ENCODE measurements at regions not wholly inside any gene's neighbourhood (a gene's known extent, or its start where the extent isn't known, plus 50 kb on each side); places are given as distances from the start of the nearest gene placed in this dataset.
"Not testable (repeated sequence)": the region's sequence is repeated elsewhere in the genome, so short reads cannot be mapped to it uniquely, and the experiment has no call there.

GRCh38 chrX:93404121-93404520 lies 269.3 kb downstream of the NAP1L3 start:
- Histone ChIP-seq H3K4me3 (ENCODE audit: low read depth, low read length) (no peak overlapping the region), H3K27me3 (ENCODE audit: control insufficient read depth, insufficient read depth, low read length) (peaks cover 2% of the 10 kb centered on the region), H3K27ac (ENCODE audit: low read depth, low read length) (no peak overlapping the region), H3K4me1 (ENCODE audit: control insufficient read depth, insufficient read depth, low read length) (no peaks in the 10 kb centered on the region), H3K9me3 (ENCODE audit: control insufficient read depth, insufficient read depth, low read length) (peaks cover 11% of the 10 kb centered on the region), H3K36me3 (ENCODE audit: control insufficient read depth, insufficient read depth, low read length) (no peaks in the 10 kb centered on the region)
- no peak for DNase-seq (ENCODE audit: low read depth in 4 of 6, low spot score in 6 of 6)
- WGBS (ENCODE audit: insufficient coverage) = 93% methylated on average over 3 of the region's 3 CpGs

- no peaks in the 10 kb centered on the region for H3K27me3 ChIP-seq (ENCODE audit: control insufficient read depth, insufficient read depth, low read length)
- H3K27ac ChIP-seq (ENCODE audit: low read depth, low read length) = no peak overlapping the region
- H3K36me3 ChIP-seq (ENCODE audit: control insufficient read depth, insufficient read depth, low read length) = no peaks in the 10 kb centered on the region
- no peak for DNase-seq (ENCODE audit: low read depth in 4 of 6, low spot score in 6 of 6)
- no peak overlapping the region for H3K4me3 ChIP-seq (ENCODE audit: low read depth, low read length)
- no peaks in the 10 kb centered on the region for H3K9me3 ChIP-seq (ENCODE audit: control insufficient read depth, insufficient read depth, low read length)
- 65% methylated on average over 3 of the region's 7 CpGs for WGBS (ENCODE audit: insufficient coverage)
- H3K4me1 ChIP-seq (ENCODE audit: control insufficient read depth, insufficient read depth, low read length) = no peaks in the 10 kb centered on the region
These were observed 318.7 kb downstream of the NAP1L3 start for GRCh38 chrX:93354651-93355050.

GRCh38 chrX:93346309-93346708 lies 327.1 kb downstream of the NAP1L3 start:
- WGBS (ENCODE audit: insufficient coverage) = 83% methylated on average over 3 of the region's 3 CpGs
- no peak overlapping the region for H3K4me3 ChIP-seq (ENCODE audit: low read depth, low read length)
- peaks cover 2% of the 10 kb centered on the region for H3K9me3 ChIP-seq (ENCODE audit: control insufficient read depth, insufficient read depth, low read length)
- H3K36me3 ChIP-seq (ENCODE audit: control insufficient read depth, insufficient read depth, low read length) = no peaks in the 10 kb centered on the region
- no peak overlapping the region for H3K27ac ChIP-seq (ENCODE audit: low read depth, low read length)
- no peaks in the 10 kb centered on the region for H3K4me1 ChIP-seq (ENCODE audit: control insufficient read depth, insufficient read depth, low read length)
- H3K27me3 ChIP-seq (ENCODE audit: control insufficient read depth, insufficient read depth, low read length) = no peaks in the 10 kb centered on the region
- no peak for DNase-seq (ENCODE audit: low read depth in 4 of 6, low spot score in 6 of 6)

- WGBS (ENCODE audit: insufficient coverage) = 83% methylated on average over 1 of the region's 2 CpGs
- not testable (repeated sequence) for H3K4me3 ChIP-seq (ENCODE audit: low read depth, low read length); H3K27ac ChIP-seq (ENCODE audit: low read depth, low read length); DNase-seq (ENCODE audit: low read depth in 4 of 6, low spot score in 6 of 6); H3K27me3 ChIP-seq (ENCODE audit: control insufficient read depth, insufficient read depth, low read length); H3K4me1 ChIP-seq (ENCODE audit: control insufficient read depth, insufficient read depth, low read length); H3K36me3 ChIP-seq (ENCODE audit: control insufficient read depth, insufficient read depth, low read length); H3K9me3 ChIP-seq (ENCODE audit: control insufficient read depth, insufficient read depth, low read length)
These were observed 329.1 kb downstream of the NAP1L3 start for GRCh38 chrX:93344287-93344686.

GRCh38 chrX:93332329-93332728 lies 341.0 kb downstream of the NAP1L3 start:
- no peak for DNase-seq (ENCODE audit: low read depth in 4 of 6, low spot score in 6 of 6)

GRCh38 chrX:93322110-93322509 lies 351.3 kb downstream of the NAP1L3 start:
- Histone ChIP-seq H3K36me3 (ENCODE audit: control insufficient read depth, insufficient read depth, low read length) (no peaks in the 10 kb centered on the region), H3K27ac (ENCODE audit: low read depth, low read length) (no peak overlapping the region), H3K4me3 (ENCODE audit: low read depth, low read length) (no peak overlapping the region), H3K9me3 (ENCODE audit: control insufficient read depth, insufficient read depth, low read length) (no peaks in the 10 kb centered on the region), H3K27me3 (ENCODE audit: control insufficient read depth, insufficient read depth, low read length) (peaks cover 2% of the 10 kb centered on the region), H3K4me1 (ENCODE audit: control insufficient read depth, insufficient read depth, low read length) (no peaks in the 10 kb centered on the region)
- WGBS (ENCODE audit: insufficient coverage) = 81% methylated on average over 3 of the region's 3 CpGs
- no peak for DNase-seq (ENCODE audit: low read depth in 4 of 6, low spot score in 6 of 6)

More at GRCh38 chrX:93332329-93332728, 341.0 kb downstream of the NAP1L3 start:
- Histone ChIP-seq H3K4me1 (ENCODE audit: control insufficient read depth, insufficient read depth, low read length) (no peaks in the 10 kb centered on the region), H3K4me3 (ENCODE audit: low read depth, low read length) (no peak overlapping the region), H3K27ac (ENCODE audit: low read depth, low read length) (no peak overlapping the region), H3K9me3 (ENCODE audit: control insufficient read depth, insufficient read depth, low read length) (no peaks in the 10 kb centered on the region), H3K27me3 (ENCODE audit: control insufficient read depth, insufficient read depth, low read length) (no peaks in the 10 kb centered on the region), H3K36me3 (ENCODE audit: control insufficient read depth, insufficient read depth, low read length) (no peaks in the 10 kb centered on the region)
- no CpG with 5 or more reads among the region's 2 CpGs for WGBS (ENCODE audit: insufficient coverage)

GRCh38 chrX:93319609-93320008 lies 353.8 kb downstream of the NAP1L3 start:
- WGBS (ENCODE audit: insufficient coverage) = 58% methylated on average over 5 of the region's 5 CpGs
- peaks cover 2% of the 10 kb centered on the region for H3K27me3 ChIP-seq (ENCODE audit: control insufficient read depth, insufficient read depth, low read length)
- H3K36me3 ChIP-seq (ENCODE audit: control insufficient read depth, insufficient read depth, low read length) = no peaks in the 10 kb centered on the region
- H3K9me3 ChIP-seq (ENCODE audit: control insufficient read depth, insufficient read depth, low read length) = no peaks in the 10 kb centered on the region
- DNase-seq (ENCODE audit: low read depth in 4 of 6, low spot score in 6 of 6) = no peak
- H3K27ac ChIP-seq (ENCODE audit: low read depth, low read length) = no peak overlapping the region
- H3K4me3 ChIP-seq (ENCODE audit: low read depth, low read length) = no peak overlapping the region
- H3K4me1 ChIP-seq (ENCODE audit: control insufficient read depth, insufficient read depth, low read length) = no peaks in the 10 kb centered on the region

Measured in spinal cord (tissue), 9 donors.